RWPE2 (cell line): ENCODE measurements at regions not wholly inside any gene's neighbourhood (a gene's known extent, or its start where the extent isn't known, plus 50 kb on each side); places are given as distances from the start of the nearest gene placed in this dataset.

Source experiments
- ATAC-seq: fragments of 200-7000 bp; cut with Tn5 transposase; 3 replicates; pipeline ENCODE4 v1.9.1; 2021; ENCODE audit warnings: low read depth
- DNase-seq: peaks from one replicate; pipeline ENCODE4 v3.0.0-alpha.2; 2020; ENCODE audit warnings: low spot score
- H3K27ac ChIP-seq: fragments of 450-650 bp; 2 replicates; pipeline ENCODE4 v1.5.1; 2017; ENCODE audit warnings: mild to moderate bottlenecking; ENCODE audit not compliant: poor library complexity, severe bottlenecking
- H3K27me3 ChIP-seq: fragments of 250-450 bp; sonication (Bioruptor Pico); 2 replicates; pipeline ENCODE4 v1.5.1; 2021; ENCODE audit warnings: mild to moderate bottlenecking, moderate library complexity; ENCODE audit not compliant: insufficient read depth, poor library complexity, severe bottlenecking
- H3K36me3 ChIP-seq: fragments of 250-450 bp; sonication (Bioruptor Pico); 2 replicates; pipeline ENCODE4 v1.5.1; 2020; ENCODE audit warnings: low read depth, mild to moderate bottlenecking, moderate library complexity
- H3K4me1 ChIP-seq: fragments of 250-450 bp; sonication (Bioruptor Pico); 2 replicates; pipeline ENCODE4 v1.5.1; 2021; ENCODE audit warnings: mild to moderate bottlenecking, moderate library complexity; ENCODE audit not compliant: insufficient read depth, poor library complexity, severe bottlenecking
- H3K4me3 ChIP-seq: fragments of 250-450 bp; sonication (Bioruptor Pico); 2 replicates; pipeline ENCODE4 v1.5.1; 2021; ENCODE audit warnings: mild to moderate bottlenecking, moderate library complexity; ENCODE audit not compliant: severe bottlenecking
- H3K9me3 ChIP-seq: fragments of 250-450 bp; sonication (Bioruptor Pico); 2 replicates; pipeline ENCODE4 v1.5.1; 2021; ENCODE audit warnings: mild to moderate bottlenecking, moderate library complexity; ENCODE audit not compliant: severe bottlenecking
- TF ChIP-seq, protein P1 (sequence below): fragments of 450-650 bp; IDR thresholded peaks from one replicate; pipeline ENCODE4 v1.5.1; 2017; ENCODE audit warnings: mild to moderate bottlenecking, moderate library complexity; ENCODE audit not compliant: poor library complexity, severe bottlenecking

DNA sequence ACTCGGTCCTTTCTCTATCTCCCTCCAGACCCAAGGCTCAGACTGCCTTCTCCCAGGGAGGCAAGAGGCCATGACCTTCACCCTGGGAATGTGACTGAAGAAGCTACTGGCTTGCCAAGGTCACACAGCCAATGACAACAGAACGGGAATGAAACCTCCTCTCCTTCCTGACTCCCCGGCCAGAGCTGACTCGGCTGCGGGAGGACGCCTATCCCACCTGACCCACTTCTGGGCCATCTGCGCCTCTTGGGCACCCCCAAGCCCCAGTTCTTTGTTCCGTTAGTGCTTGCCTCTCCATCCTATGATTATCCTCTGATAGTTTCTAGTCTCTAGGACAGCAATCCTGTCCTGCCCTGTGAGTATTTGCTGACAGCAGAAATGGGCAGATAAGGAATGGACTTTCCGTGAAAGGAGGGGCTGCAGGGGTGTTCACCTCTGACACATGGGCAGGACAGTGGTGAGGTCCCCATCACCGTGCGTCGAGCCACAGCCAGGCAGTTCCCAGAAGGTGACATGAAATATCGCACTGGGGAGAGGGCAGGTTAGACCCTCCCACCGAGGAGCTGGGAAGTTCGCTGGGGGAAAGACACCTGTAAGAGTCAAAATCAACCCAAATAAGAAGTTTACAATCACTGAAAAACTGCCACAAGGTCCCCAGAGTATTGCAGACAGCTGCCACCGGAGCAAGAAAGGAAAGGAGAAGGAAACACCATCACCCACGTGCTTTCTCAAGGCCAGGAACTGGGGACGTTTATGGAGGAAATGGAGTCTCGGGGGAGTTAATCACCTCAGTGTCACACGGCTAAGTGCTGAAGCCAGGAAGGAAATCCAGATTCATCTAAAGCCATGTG, 63.0 kb downstream of the INSIG1 start:
- TF ChIP-seq, protein P1, sequence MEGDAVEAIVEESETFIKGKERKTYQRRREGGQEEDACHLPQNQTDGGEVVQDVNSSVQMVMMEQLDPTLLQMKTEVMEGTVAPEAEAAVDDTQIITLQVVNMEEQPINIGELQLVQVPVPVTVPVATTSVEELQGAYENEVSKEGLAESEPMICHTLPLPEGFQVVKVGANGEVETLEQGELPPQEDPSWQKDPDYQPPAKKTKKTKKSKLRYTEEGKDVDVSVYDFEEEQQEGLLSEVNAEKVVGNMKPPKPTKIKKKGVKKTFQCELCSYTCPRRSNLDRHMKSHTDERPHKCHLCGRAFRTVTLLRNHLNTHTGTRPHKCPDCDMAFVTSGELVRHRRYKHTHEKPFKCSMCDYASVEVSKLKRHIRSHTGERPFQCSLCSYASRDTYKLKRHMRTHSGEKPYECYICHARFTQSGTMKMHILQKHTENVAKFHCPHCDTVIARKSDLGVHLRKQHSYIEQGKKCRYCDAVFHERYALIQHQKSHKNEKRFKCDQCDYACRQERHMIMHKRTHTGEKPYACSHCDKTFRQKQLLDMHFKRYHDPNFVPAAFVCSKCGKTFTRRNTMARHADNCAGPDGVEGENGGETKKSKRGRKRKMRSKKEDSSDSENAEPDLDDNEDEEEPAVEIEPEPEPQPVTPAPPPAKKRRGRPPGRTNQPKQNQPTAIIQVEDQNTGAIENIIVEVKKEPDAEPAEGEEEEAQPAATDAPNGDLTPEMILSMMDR, result no peak
- Histone ChIP-seq H3K27ac (no peak overlapping the region), H3K4me1 (no peaks in the 10 kb centered on the region), H3K36me3 (no peaks in the 10 kb centered on the region), H3K27me3 (peaks cover 32% of the 10 kb centered on the region), H3K4me3 (no peak overlapping the region), H3K9me3 (no peaks in the 10 kb centered on the region)
- DNase-seq, result no peak
- ATAC-seq, result no peak

DNA sequence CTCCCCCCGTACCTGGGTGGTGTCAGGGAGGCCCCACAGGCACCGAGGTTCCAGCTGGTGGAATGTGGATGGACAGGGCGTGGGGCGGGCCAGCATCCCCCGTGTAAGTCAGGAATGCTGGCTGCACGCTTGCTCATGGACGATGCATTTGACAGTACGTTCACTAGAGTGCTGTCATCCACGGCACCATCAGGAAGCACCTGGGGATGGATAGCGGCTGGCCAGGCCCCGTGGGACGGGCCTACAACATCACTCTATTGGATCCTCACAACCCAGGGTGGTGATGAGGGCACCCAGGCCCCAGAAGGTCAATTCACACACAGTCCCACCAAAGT, 63.6 kb downstream of the INSIG1 start:
- Histone ChIP-seq H3K4me3 (no peak overlapping the region), H3K9me3 (no peaks in the 10 kb centered on the region), H3K27me3 (peaks cover 32% of the 10 kb centered on the region), H3K27ac (no peak overlapping the region), H3K36me3 (no peaks in the 10 kb centered on the region), H3K4me1 (no peaks in the 10 kb centered on the region)
- TF ChIP-seq, protein P1, result no peak
- peak; percentile 35 for DNase-seq
- ATAC-seq, result no peak

DNA sequence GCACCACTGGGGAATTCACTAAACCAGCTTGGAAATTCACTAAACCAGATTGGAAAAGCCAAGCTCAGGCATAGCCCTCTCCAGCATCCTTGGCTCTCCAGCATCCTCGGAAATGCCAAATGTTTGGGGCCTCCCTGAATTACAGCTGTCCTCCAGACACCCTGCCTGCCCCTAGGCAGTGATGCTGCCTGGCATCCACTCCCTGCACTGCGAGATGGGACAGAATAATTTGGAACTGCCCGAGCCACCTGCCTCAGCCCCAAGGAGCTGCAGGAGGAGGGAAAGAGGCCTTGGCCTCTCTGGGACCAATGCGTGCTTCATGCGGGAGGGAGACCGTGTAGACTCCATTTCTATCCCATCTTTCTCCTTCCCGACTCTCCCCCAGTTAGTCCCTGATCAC, 64.3 kb downstream of the INSIG1 start:
- peak; percentile 17 for DNase-seq
- Histone ChIP-seq H3K4me3 (no peak overlapping the region), H3K27ac (no peak overlapping the region), H3K9me3 (no peaks in the 10 kb centered on the region), H3K36me3 (no peaks in the 10 kb centered on the region), H3K4me1 (no peaks in the 10 kb centered on the region), H3K27me3 (peaks cover 32% of the 10 kb centered on the region)
- no peak for ATAC-seq
- TF ChIP-seq, protein P1, result no peak

DNA sequence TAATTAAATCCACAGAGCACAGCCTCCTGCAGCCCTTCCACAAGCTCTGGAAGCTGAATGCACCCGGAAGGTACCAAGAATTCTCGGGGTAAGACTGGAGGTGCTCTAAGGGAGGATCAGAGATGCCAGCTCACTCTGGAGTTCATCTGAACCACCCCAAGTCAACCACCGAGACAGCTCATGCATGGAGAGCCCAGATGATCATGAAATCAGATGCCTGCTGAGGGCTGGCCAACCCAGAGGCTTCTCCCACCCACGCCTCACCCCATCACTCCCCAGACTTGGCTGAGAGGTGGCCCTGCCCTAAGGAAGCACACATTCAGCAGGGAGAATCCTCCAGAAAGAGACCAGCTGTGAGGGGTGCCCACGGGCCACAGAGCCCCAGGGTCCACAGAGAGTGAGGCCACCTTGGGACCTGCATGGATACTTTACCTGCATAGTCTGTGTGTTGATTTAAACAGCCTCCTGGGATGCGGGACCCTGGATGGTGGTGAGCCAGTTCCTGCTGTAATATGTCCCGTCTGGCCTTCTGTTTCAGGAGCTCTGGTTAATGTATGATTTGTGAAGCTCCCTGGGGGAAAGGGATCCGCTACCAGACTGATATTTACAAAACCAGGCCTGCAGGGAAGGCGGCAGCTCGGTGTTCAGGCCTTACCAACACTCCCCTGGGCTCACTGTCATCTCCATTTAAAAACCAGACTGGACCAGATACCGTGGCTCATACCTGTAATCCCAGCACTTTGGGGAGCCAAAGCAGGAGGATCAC, 64.9 kb downstream of the INSIG1 start:
- DNase-seq (peak; percentile 23), ATAC-seq (no peak)
- no peak overlapping the region for H3K27ac ChIP-seq
- H3K4me3 ChIP-seq, result no peak overlapping the region
- no peaks in the 10 kb centered on the region for H3K9me3 ChIP-seq
- H3K4me1 ChIP-seq, result no peaks in the 10 kb centered on the region
- H3K27me3 ChIP-seq, result peaks cover 32% of the 10 kb centered on the region
- TF ChIP-seq, protein P1, result no peak
- H3K36me3 ChIP-seq, result no peaks in the 10 kb centered on the region
